LoVo (cell line): ENCODE measurements at regions not wholly inside any gene's neighbourhood (a gene's known extent, or its start where the extent isn't known, plus 50 kb on each side); places are given as distances from the start of the nearest gene placed in this dataset.
"Not testable (repeated sequence)": the region's sequence is repeated elsewhere in the genome, so short reads cannot be mapped to it uniquely, and the experiment has no call there.

ENCODE experiments used
- DNase-seq: peaks from one replicate; pipeline ENCODE4 v3.0.0-alpha.2; 2016; ENCODE audit warnings: low spot score

GRCh38 chr11:69905611-69906452, 86.6 kb upstream of the FGF3 start:
- DNase-seq: no peak

- DNase-seq: no peak
Measured at GRCh38 chr11:69906453-69906907, 87.3 kb upstream of the FGF3 start.

DNA sequence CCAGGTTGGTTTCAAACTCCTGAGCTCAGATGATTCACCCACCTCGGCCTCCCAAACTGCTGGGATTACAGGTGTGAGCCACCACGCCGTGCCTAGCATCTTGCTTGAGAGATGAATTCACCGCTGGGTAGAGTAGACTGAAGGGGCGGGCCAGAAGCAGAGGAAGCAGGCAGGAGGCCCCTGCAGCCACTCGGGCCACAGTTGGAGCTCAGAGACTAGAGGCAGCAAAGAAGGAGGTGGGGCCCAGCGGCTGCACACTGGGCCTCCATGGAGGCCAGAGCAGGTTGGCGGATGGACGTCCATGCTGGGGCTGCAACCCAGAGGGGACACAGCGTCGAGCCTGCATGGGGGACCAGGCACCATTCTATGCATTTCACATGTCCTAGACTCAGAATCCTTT, 88.4 kb upstream of the FGF3 start:
- no peak for DNase-seq

GRCh38 chr11:69908511-69909220, 89.5 kb upstream of the FGF3 start:
- peak; percentile 41 for DNase-seq

DNA sequence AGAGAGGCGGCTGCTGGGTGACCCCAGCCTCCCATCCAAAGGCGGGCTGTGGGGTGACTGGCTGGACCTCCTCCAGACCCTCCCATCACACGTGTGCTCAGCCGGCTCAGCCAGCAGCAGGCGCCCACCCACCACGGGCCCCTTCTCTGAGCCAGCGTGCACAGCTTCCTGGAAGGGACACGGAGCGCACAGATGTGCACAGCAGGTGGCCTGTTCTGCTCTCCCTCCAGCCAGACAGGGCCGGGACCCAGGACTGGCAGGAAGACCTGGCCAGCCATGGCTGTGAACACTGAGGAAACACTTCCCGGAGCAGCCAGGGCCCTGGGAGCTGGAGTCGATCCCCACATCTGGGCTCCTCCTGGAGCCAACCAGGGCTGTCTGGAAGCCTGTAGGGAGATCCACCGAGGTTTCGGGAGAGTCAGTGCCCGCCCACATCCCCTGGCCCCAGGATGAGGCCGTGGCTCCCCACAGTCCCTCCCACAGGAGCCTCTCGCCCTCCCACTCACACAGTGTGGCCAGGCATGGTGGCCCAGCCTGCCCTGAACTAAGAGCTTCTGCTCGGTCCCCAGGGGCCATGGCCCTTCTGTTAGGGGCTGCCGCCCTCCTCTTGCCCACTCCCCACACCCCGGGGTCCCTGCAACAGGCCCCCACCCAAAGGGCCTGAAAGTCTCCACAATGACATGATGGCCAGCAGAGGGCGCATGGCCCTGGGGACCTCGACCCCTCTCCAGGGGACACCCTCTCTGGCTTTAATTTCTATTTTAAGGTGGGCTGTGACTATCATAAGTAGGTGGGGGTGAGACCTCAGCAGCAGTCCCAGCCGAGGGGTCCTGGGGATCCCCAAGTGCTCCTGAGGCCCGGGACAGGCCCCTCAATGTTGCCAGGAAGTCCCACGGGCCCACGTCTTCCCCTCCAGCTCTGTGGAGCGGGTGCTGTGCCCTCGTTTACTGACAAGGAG, 90.6 kb upstream of the FGF3 start:
- no peak for DNase-seq

GRCh38 chr11:69910519-69911309, 91.5 kb upstream of the FGF3 start:
- no peak for DNase-seq

- no peak for DNase-seq
Measured at GRCh38 chr11:69911310-69912160, 92.3 kb upstream of the FGF3 start.

DNA sequence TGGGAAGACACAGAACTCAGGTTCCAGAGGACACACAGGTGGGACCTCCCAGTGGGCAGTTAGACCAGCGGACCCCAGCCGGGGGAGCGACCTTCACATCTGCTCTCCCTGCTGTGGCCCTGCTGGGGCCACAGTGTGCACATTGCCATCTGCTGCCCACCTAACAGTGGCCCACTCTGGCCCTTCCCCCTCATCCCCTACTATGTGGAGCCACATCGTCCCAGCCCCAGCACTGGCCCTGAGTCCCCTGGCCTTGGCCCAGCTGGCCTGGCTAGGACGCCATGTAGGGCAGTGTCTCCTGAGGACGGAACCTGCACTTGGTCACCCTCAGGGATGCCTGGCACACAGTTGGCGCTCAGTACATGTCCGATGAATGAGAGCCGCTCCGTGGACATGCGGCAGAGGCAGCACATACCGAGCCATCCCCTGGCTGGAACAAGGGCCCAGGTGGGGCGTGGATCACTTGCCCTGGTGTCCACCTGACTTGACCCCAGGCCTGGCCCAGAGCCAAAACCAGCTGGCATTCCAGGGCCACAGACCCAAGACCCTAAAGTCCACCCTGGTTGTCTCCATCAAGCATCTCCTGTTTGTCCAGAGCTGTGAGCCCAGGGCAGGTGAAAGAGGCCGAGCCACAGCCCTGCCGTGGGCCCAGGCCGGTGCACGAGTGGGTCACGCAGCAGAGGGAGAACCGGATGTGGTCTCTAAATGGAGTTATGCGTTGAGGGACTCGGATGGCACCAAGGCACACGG, 93.1 kb upstream of the FGF3 start:
- DNase-seq: no peak

DNA sequence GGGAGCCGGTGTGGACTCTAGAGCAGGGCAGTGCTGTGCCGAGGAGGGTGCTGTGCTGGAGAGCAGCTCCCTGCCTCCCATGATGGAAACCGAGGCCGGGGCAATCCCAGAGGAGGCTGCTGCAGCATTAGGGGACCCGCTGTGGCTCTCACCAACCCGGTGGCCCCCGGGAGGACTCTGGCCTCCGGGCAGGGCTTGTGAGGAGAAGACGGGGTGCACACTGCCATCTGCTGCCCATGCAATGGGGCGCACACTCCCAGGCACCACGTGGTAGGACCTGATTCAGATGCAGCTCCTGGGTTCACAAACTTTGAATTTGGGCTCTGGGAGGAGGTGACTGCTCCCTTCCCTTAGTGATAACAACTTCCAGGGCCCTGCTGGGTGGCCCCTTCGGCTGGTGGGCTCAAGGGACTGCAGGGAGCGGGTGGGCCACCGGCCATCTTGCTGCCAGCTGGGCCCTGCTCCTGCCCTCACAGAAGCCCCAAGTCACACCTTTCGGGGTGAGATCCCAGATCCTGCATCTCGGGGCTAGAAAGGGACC, 93.8 kb upstream of the FGF3 start:
- no peak for DNase-seq

GRCh38 chr11:69913591-69914285, 94.5 kb upstream of the FGF3 start:
- DNase-seq: no peak

- peak; percentile 84 for DNase-seq
Measured at GRCh38 chr11:69914286-69915150, 95.3 kb upstream of the FGF3 start.

GRCh38 chr11:69915151-69915500, 95.9 kb upstream of the FGF3 start:
- peak; percentile 51 for DNase-seq

GRCh38 chr11:69915501-69916250, 96.5 kb upstream of the FGF3 start:
- peak; percentile 80 for DNase-seq

GRCh38 chr11:69916251-69916649, 97.0 kb upstream of the FGF3 start:
- DNase-seq: not testable (repeated sequence)

- DNase-seq: no peak
Measured at GRCh38 chr11:69916806-69917387, 97.7 kb upstream of the FGF3 start.

DNA sequence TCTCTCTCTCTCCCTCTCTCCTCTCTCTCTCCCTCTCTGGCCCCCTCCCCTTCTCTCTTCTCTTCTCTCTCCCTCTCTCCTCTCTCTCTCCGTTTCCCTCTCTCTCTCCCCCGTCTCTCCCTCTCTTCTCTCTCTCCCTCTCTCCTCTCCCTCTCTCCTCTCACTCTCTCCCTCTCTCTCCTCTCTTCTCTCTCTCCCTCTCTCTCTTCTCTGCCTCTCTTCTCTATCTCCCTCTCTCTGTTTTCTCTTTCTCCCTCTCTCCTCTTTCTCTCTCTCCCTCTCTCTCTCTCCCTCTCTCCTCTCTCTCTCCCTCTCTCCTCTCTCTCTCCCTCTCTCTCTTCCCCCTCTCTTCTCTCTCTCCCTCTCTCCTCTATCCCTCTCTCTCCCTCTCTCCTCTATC, 98.3 kb upstream of the FGF3 start:
- no peak for DNase-seq
